ENCODE measurements at regions not wholly inside any gene's neighbourhood (a gene's known extent, or its start where the extent isn't known, plus 50 kb on each side); places are given as distances from the start of the nearest gene placed in this dataset.

GRCh38 chr5:109597893-109598292 is 91.8 kb upstream of the MAN2A1 start:
- ChIA-PET POLR2A (ENCODE audit: partially characterized antibody) (no interaction called here), CTCF (ENCODE audit: partially characterized antibody) (no interaction called here)
- DNase-seq = no peak
- Mint-ChIP-seq H3K27me3 (peaks cover 3 to 12% of the 10 kb centered on the region in 2 donors), H3K4me1 (no peaks in the 10 kb centered on the region), H3K27ac (no peak overlapping the region), H3K36me3 (no peaks in the 10 kb centered on the region), H3K9me3 (peaks cover 0 to 2% (median 0%) of the 10 kb centered on the region in 8 donors), H3K4me3 (no peak overlapping the region)
- H3K4me1 ChIP-seq (ENCODE audit: insufficient read depth, low read length) = no peaks in the 10 kb centered on the region
- H3K36me3 ChIP-seq (ENCODE audit: insufficient read depth, low read length) = no peaks in the 10 kb centered on the region
- H3K9me3 ChIP-seq (ENCODE audit: control insufficient read depth in 1 of 2, low read length in 2 of 2) = no peaks in the 10 kb centered on the region
- no peaks in the 10 kb centered on the region for H3K27me3 ChIP-seq (ENCODE audit: insufficient read depth, low read length)
- no peak overlapping the region for H3K27ac ChIP-seq (ENCODE audit: low read depth, low read length)
- intact Hi-C loops (cut with micrococcal nuclease) = loop anchor here (10.0 kb wide), 2 partner anchors 437 to 747 kb away; no protein-coding TSS in a partner anchor
- H3K4me3 ChIP-seq (ENCODE audit: low read length in 2 of 2) = no peak overlapping the region

- H3K9me3 Mint-ChIP-seq = peaks cover 0 to 2% (median 0%) of the 10 kb centered on the region in 8 donors
- ChIA-PET POLR2A (ENCODE audit: partially characterized antibody) (no interaction called here), CTCF (ENCODE audit: partially characterized antibody) (no interaction called here)
- no peaks in the 10 kb centered on the region for H3K27me3 Mint-ChIP-seq
- Histone ChIP-seq H3K36me3 (ENCODE audit: insufficient read depth, low read length) (no peaks in the 10 kb centered on the region), H3K9me3 (ENCODE audit: control insufficient read depth in 1 of 2, low read length in 2 of 2) (no peaks in the 10 kb centered on the region), H3K27me3 (ENCODE audit: insufficient read depth, low read length) (no peaks in the 10 kb centered on the region), H3K4me3 (ENCODE audit: low read length in 2 of 2) (no peak overlapping the region), H3K27ac (ENCODE audit: low read depth, low read length) (no peak overlapping the region), H3K4me1 (ENCODE audit: insufficient read depth, low read length) (no peaks in the 10 kb centered on the region)
- no peak overlapping the region for H3K4me3 Mint-ChIP-seq
- H3K36me3 Mint-ChIP-seq = no peaks in the 10 kb centered on the region
- H3K4me1 Mint-ChIP-seq = no peaks in the 10 kb centered on the region
- DNase-seq = no peak
- intact Hi-C loops (cut with micrococcal nuclease) = loop anchor here (10.0 kb wide), 2 partner anchors 441 to 751 kb away; no protein-coding TSS in a partner anchor
- H3K27ac Mint-ChIP-seq = no peak overlapping the region
Observed at GRCh38 chr5:109594217-109594616, 95.5 kb upstream of the MAN2A1 start.

- H3K27me3 Mint-ChIP-seq = no peaks in the 10 kb centered on the region
- no peaks in the 10 kb centered on the region for H3K4me1 Mint-ChIP-seq
- H3K36me3 ChIP-seq (ENCODE audit: insufficient read depth, low read length) = no peaks in the 10 kb centered on the region
- ChIA-PET CTCF (ENCODE audit: partially characterized antibody) (interaction anchor here (1.1 to 2.2 kb wide), 5 partner anchors 10 to 1040 kb away, joined by 3 to 7 read pairs (median 5); no protein-coding TSS in a partner anchor), POLR2A (ENCODE audit: partially characterized antibody) (no interaction called here)
- H3K9me3 ChIP-seq (ENCODE audit: control insufficient read depth in 1 of 2, low read length in 2 of 2) = no peaks in the 10 kb centered on the region
- no peaks in the 10 kb centered on the region for H3K36me3 Mint-ChIP-seq
- no peak overlapping the region for H3K4me3 Mint-ChIP-seq
- no peak overlapping the region for H3K27ac Mint-ChIP-seq
- intact Hi-C loops (cut with micrococcal nuclease) = loop anchor here (1.0 to 10.0 kb wide), 3 partner anchors 444 to 1000 kb away; no protein-coding TSS in a partner anchor
- DNase-seq = no peak
- no peaks in the 10 kb centered on the region for H3K27me3 ChIP-seq (ENCODE audit: insufficient read depth, low read length)
- no peak overlapping the region for H3K27ac ChIP-seq (ENCODE audit: low read depth, low read length)
- H3K4me1 ChIP-seq (ENCODE audit: insufficient read depth, low read length) = no peaks in the 10 kb centered on the region
- H3K4me3 ChIP-seq (ENCODE audit: low read length in 2 of 2) = no peak overlapping the region
- H3K9me3 Mint-ChIP-seq = peaks cover 0 to 2% (median 0%) of the 10 kb centered on the region in 8 donors
Observed at GRCh38 chr5:109590799-109591198, 98.9 kb upstream of the MAN2A1 start.

GRCh38 chr5:109589986-109590385 is 99.7 kb upstream of the MAN2A1 start:
- Histone ChIP-seq H3K27ac (ENCODE audit: low read depth, low read length) (no peak overlapping the region), H3K36me3 (ENCODE audit: insufficient read depth, low read length) (no peaks in the 10 kb centered on the region), H3K4me3 (ENCODE audit: low read length in 2 of 2) (no peak overlapping the region), H3K27me3 (ENCODE audit: insufficient read depth, low read length) (no peaks in the 10 kb centered on the region), H3K4me1 (ENCODE audit: insufficient read depth, low read length) (no peaks in the 10 kb centered on the region), H3K9me3 (ENCODE audit: control insufficient read depth in 1 of 2, low read length in 2 of 2) (no peaks in the 10 kb centered on the region)
- Mint-ChIP-seq H3K4me3 (no peak overlapping the region), H3K9me3 (peaks cover 0 to 2% (median 0%) of the 10 kb centered on the region in 8 donors), H3K27me3 (no peaks in the 10 kb centered on the region), H3K36me3 (no peaks in the 10 kb centered on the region), H3K4me1 (no peaks in the 10 kb centered on the region), H3K27ac (no peak overlapping the region)
- POLR2A ChIA-PET (ENCODE audit: partially characterized antibody) = no interaction called here
- CTCF ChIA-PET (ENCODE audit: partially characterized antibody) = interaction anchor here (1.1 to 2.2 kb wide), 5 partner anchors 9 to 1041 kb away, joined by 3 to 7 read pairs (median 5); no protein-coding TSS in a partner anchor
- intact Hi-C loops (cut with micrococcal nuclease) = loop anchor here (1.0 to 10.0 kb wide), 3 partner anchors 445 to 1000 kb away; no protein-coding TSS in a partner anchor
- peak in 4 of 5 donors; percentile 10 to 24 (median 20) for DNase-seq

GRCh38 chr5:109589239-109589638 is 100.5 kb upstream of the MAN2A1 start:
- H3K36me3 ChIP-seq (ENCODE audit: insufficient read depth, low read length) = no peaks in the 10 kb centered on the region
- H3K4me1 ChIP-seq (ENCODE audit: insufficient read depth, low read length) = no peaks in the 10 kb centered on the region
- intact Hi-C loops (cut with micrococcal nuclease) = no loop called here
- Mint-ChIP-seq H3K4me3 (no peak overlapping the region), H3K4me1 (no peaks in the 10 kb centered on the region), H3K27ac (no peak overlapping the region), H3K36me3 (no peaks in the 10 kb centered on the region), H3K27me3 (no peaks in the 10 kb centered on the region), H3K9me3 (peaks cover 0 to 2% (median 0%) of the 10 kb centered on the region in 8 donors)
- H3K9me3 ChIP-seq (ENCODE audit: control insufficient read depth in 1 of 2, low read length in 2 of 2) = no peaks in the 10 kb centered on the region
- H3K4me3 ChIP-seq (ENCODE audit: low read length in 2 of 2) = no peak overlapping the region
- CTCF ChIA-PET (ENCODE audit: partially characterized antibody) = interaction anchor here (1.2 kb wide), 1 partner anchor 11 kb away, joined by 3 read pairs; no protein-coding TSS in a partner anchor
- no peak overlapping the region for H3K27ac ChIP-seq (ENCODE audit: low read depth, low read length)
- POLR2A ChIA-PET (ENCODE audit: partially characterized antibody) = no interaction called here
- DNase-seq = no peak
- H3K27me3 ChIP-seq (ENCODE audit: insufficient read depth, low read length) = no peaks in the 10 kb centered on the region

- POLR2A ChIA-PET (ENCODE audit: partially characterized antibody) = no interaction called here
- Histone ChIP-seq H3K9me3 (ENCODE audit: control insufficient read depth in 1 of 2, low read length in 2 of 2) (no peaks in the 10 kb centered on the region), H3K4me1 (ENCODE audit: insufficient read depth, low read length) (no peaks in the 10 kb centered on the region), H3K36me3 (ENCODE audit: insufficient read depth, low read length) (no peaks in the 10 kb centered on the region), H3K4me3 (ENCODE audit: low read length in 2 of 2) (no peak overlapping the region), H3K27me3 (ENCODE audit: insufficient read depth, low read length) (no peaks in the 10 kb centered on the region), H3K27ac (ENCODE audit: low read depth, low read length) (no peak overlapping the region)
- Mint-ChIP-seq H3K27me3 (no peaks in the 10 kb centered on the region), H3K4me3 (no peak overlapping the region), H3K27ac (no peak overlapping the region), H3K36me3 (no peaks in the 10 kb centered on the region), H3K9me3 (peaks cover 0 to 2% (median 0%) of the 10 kb centered on the region in 8 donors), H3K4me1 (no peaks in the 10 kb centered on the region)
- DNase-seq = no peak
- intact Hi-C loops (cut with micrococcal nuclease) = no loop called here
- CTCF ChIA-PET (ENCODE audit: partially characterized antibody) = interaction anchor here (1.2 kb wide), 1 partner anchor 12 kb away, joined by 3 read pairs; no protein-coding TSS in a partner anchor
Observed at GRCh38 chr5:109588281-109589035, 101.3 kb upstream of the MAN2A1 start.

- Mint-ChIP-seq H3K36me3 (no peaks in the 10 kb centered on the region), H3K27me3 (peaks cover 0 to 8% of the 10 kb centered on the region in 2 donors), H3K4me3 (no peak overlapping the region), H3K27ac (no peak overlapping the region), H3K4me1 (no peaks in the 10 kb centered on the region), H3K9me3 (no peaks in the 10 kb centered on the region)
- CTCF ChIA-PET (ENCODE audit: partially characterized antibody) = no interaction called here
- intact Hi-C loops (cut with micrococcal nuclease) = no loop called here
- Histone ChIP-seq H3K4me3 (ENCODE audit: low read length in 2 of 2) (no peak overlapping the region), H3K9me3 (ENCODE audit: control insufficient read depth in 1 of 2, low read length in 2 of 2) (no peaks in the 10 kb centered on the region), H3K27me3 (ENCODE audit: insufficient read depth, low read length) (no peaks in the 10 kb centered on the region), H3K27ac (ENCODE audit: low read depth, low read length) (no peak overlapping the region), H3K36me3 (ENCODE audit: insufficient read depth, low read length) (no peaks in the 10 kb centered on the region), H3K4me1 (ENCODE audit: insufficient read depth, low read length) (no peaks in the 10 kb centered on the region)
- no peak for DNase-seq
- POLR2A ChIA-PET (ENCODE audit: partially characterized antibody) = no interaction called here
Observed at GRCh38 chr5:109584986-109585599, 104.6 kb upstream of the MAN2A1 start.

Measured in CD4-positive, alpha-beta memory T cell (primary cell).